ENCODE measurements at regions not wholly inside any gene's neighbourhood (a gene's known extent, or its start where the extent isn't known, plus 50 kb on each side); places are given as distances from the start of the nearest gene placed in this dataset.
A peak's percentile ranks its signal among the peaks of the same experiment; 100 is the strongest.
"Not testable (repeated sequence)": the region's sequence is repeated elsewhere in the genome, so short reads cannot be mapped to it uniquely, and the experiment has no call there.

GRCh38 chr16:65375651-65376050, 253.8 kb upstream of the CDH11 start:
- DNase-seq, result no peak

- DNase-seq, result peak; percentile 66
These were observed 251.2 kb upstream of the CDH11 start for GRCh38 chr16:65373097-65373496.

GRCh38 chr16:65372171-65372570, 250.3 kb upstream of the CDH11 start:
- peak; percentile 70 for DNase-seq

GRCh38 chr16:65365732-65366715, 244.2 kb upstream of the CDH11 start:
- DNase-seq, result no peak

GRCh38 chr16:65356721-65357120, 234.9 kb upstream of the CDH11 start:
- not testable (repeated sequence) for DNase-seq

- no peak for DNase-seq
These were observed 233.8 kb upstream of the CDH11 start for GRCh38 chr16:65355706-65356105.

- no peak for DNase-seq
These were observed 231.3 kb upstream of the CDH11 start for GRCh38 chr16:65353183-65353582.

- DNase-seq, result no peak
These were observed 227.8 kb upstream of the CDH11 start for GRCh38 chr16:65349626-65350025.

GRCh38 chr16:65343556-65343955, 221.7 kb upstream of the CDH11 start:
- no peak for DNase-seq

GRCh38 chr16:65342231-65342866, 220.5 kb upstream of the CDH11 start:
- peak; percentile 51 for DNase-seq

- no peak for DNase-seq
These were observed 217.2 kb upstream of the CDH11 start for GRCh38 chr16:65339062-65339461.

- no peak for DNase-seq
These were observed 214.3 kb upstream of the CDH11 start for GRCh38 chr16:65336160-65336559.

- DNase-seq, result no peak
These were observed 212.2 kb upstream of the CDH11 start for GRCh38 chr16:65334081-65334480.

GRCh38 chr16:65333283-65333682, 211.4 kb upstream of the CDH11 start:
- DNase-seq, result no peak

- DNase-seq, result no peak
These were observed 205.5 kb upstream of the CDH11 start for GRCh38 chr16:65327346-65327745.

- no peak for DNase-seq
These were observed 201.9 kb upstream of the CDH11 start for GRCh38 chr16:65323655-65324237.

GRCh38 chr16:65319621-65320231, 197.9 kb upstream of the CDH11 start:
- DNase-seq, result no peak

- DNase-seq, result no peak
These were observed 196.9 kb upstream of the CDH11 start for GRCh38 chr16:65318590-65319257.

- DNase-seq, result no peak
These were observed 196.3 kb upstream of the CDH11 start for GRCh38 chr16:65318138-65318537.

GRCh38 chr16:65316808-65317207, 194.9 kb upstream of the CDH11 start:
- DNase-seq, result no peak

GRCh38 chr16:65315081-65315780, 193.4 kb upstream of the CDH11 start:
- DNase-seq, result no peak

GRCh38 chr16:65314627-65315008, 192.8 kb upstream of the CDH11 start:
- DNase-seq, result no peak

Measured in OCI-M1 (cell line).